ENCODE measurements at regions not wholly inside any gene's neighbourhood (a gene's known extent, or its start where the extent isn't known, plus 50 kb on each side); places are given as distances from the start of the nearest gene placed in this dataset.
"Not testable (repeated sequence)": the region's sequence is repeated elsewhere in the genome, so short reads cannot be mapped to it uniquely, and the experiment has no call there.

GRCh38 chr1:197985351-197985750 lies 68.2 kb downstream of the LHX9 start:
- H3K4me3 ChIP-seq (ENCODE audit: low read depth, low read length): no peak overlapping the region
- no peak for TF ChIP-seq CTCF (IDR thresholded peaks at IDR 0.05; ENCODE audit: low read depth, low read length, missing control alignments)
- no peak for DNase-seq (ENCODE audit: low read depth)

GRCh38 chr1:197986817-197987216 lies 69.6 kb downstream of the LHX9 start:
- no peak for DNase-seq (ENCODE audit: low read depth)
- no peak overlapping the region for H3K4me3 ChIP-seq (ENCODE audit: low read depth, low read length)
- no peak for TF ChIP-seq CTCF (IDR thresholded peaks at IDR 0.05; ENCODE audit: low read depth, low read length, missing control alignments)

- no peak for DNase-seq (ENCODE audit: low read depth)
- TF ChIP-seq CTCF (IDR thresholded peaks at IDR 0.05; ENCODE audit: low read depth, low read length, missing control alignments): no peak
Observed at GRCh38 chr1:197987294-197987693, 70.1 kb downstream of the LHX9 start.

GRCh38 chr1:197988581-197988980 lies 71.4 kb downstream of the LHX9 start:
- H3K4me3 ChIP-seq (ENCODE audit: low read depth, low read length); DNase-seq (ENCODE audit: low read depth): not testable (repeated sequence)

More at GRCh38 chr1:197987294-197987693, 70.1 kb downstream of the LHX9 start:
- H3K4me3 ChIP-seq (ENCODE audit: low read depth, low read length): no peak overlapping the region

- no peak overlapping the region for H3K4me3 ChIP-seq (ENCODE audit: low read depth, low read length)
- DNase-seq (ENCODE audit: low read depth): no peak
- TF ChIP-seq CTCF (IDR thresholded peaks at IDR 0.05; ENCODE audit: low read depth, low read length, missing control alignments): no peak
Observed at GRCh38 chr1:197989058-197989457, 71.9 kb downstream of the LHX9 start.

GRCh38 chr1:197991594-197991993 lies 74.4 kb downstream of the LHX9 start:
- DNase-seq (ENCODE audit: low read depth): no peak
- no peak for TF ChIP-seq CTCF (IDR thresholded peaks at IDR 0.05; ENCODE audit: low read depth, low read length, missing control alignments)
- no peak overlapping the region for H3K4me3 ChIP-seq (ENCODE audit: low read depth, low read length)

- H3K4me3 ChIP-seq (ENCODE audit: low read depth, low read length): no peak overlapping the region
- TF ChIP-seq CTCF (IDR thresholded peaks at IDR 0.05; ENCODE audit: low read depth, low read length, missing control alignments): no peak
- DNase-seq (ENCODE audit: low read depth): no peak
Observed at GRCh38 chr1:197994907-197995407, 77.8 kb downstream of the LHX9 start.

All from GM12864 (cell line).